ENCODE measurements at regions not wholly inside any gene's neighbourhood (a gene's known extent, or its start where the extent isn't known, plus 50 kb on each side); places are given as distances from the start of the nearest gene placed in this dataset.
"Not testable (repeated sequence)": the region's sequence is repeated elsewhere in the genome, so short reads cannot be mapped to it uniquely, and the experiment has no call there.

GRCh38 chr2:185674232-185674631 lies 64.4 kb upstream of the FSIP2 start:
- intact Hi-C loops (cut with DNase I): no loop called here
- 70% methylated on average over 1 of the region's 1 CpG for WGBS

GRCh38 chr2:185676316-185676715 lies 62.3 kb upstream of the FSIP2 start:
- Histone ChIP-seq H3K4me3 (no peak overlapping the region), H3K27me3 (replicated peaks; ENCODE audit: insufficient read depth) (no peaks in the 10 kb centered on the region), H3K36me3 (no peaks in the 10 kb centered on the region), H3K4me1 (replicated peaks) (no peaks in the 10 kb centered on the region), H3K27ac (no peak overlapping the region), H3K9me3 (no peaks in the 10 kb centered on the region)
- DNase-seq (ENCODE audit: low spot score): no peak
- no peak for TF ChIP-seq POLR2A (IDR thresholded peaks at IDR 0.05)
- TF ChIP-seq POLR2AphosphoS5 (IDR thresholded peaks at IDR 0.05): no peak
- TF ChIP-seq CTCF (IDR thresholded peaks at IDR 0.05): no peak
- 93% methylated on average over 2 of the region's 2 CpGs for WGBS
- intact Hi-C loops (cut with DNase I): no loop called here

More at GRCh38 chr2:185674232-185674631, 64.4 kb upstream of the FSIP2 start:
- no peak for DNase-seq (ENCODE audit: low spot score)
- no peaks in the 10 kb centered on the region for H3K4me1 ChIP-seq (replicated peaks)
- no peak overlapping the region for H3K27ac ChIP-seq
- H3K9me3 ChIP-seq: no peaks in the 10 kb centered on the region
- no peaks in the 10 kb centered on the region for H3K36me3 ChIP-seq
- TF ChIP-seq POLR2AphosphoS5 (IDR thresholded peaks at IDR 0.05): no peak
- no peak for TF ChIP-seq POLR2A (IDR thresholded peaks at IDR 0.05)
- TF ChIP-seq CTCF (IDR thresholded peaks at IDR 0.05): no peak
- H3K27me3 ChIP-seq (replicated peaks; ENCODE audit: insufficient read depth): no peaks in the 10 kb centered on the region
- no peak overlapping the region for H3K4me3 ChIP-seq

GRCh38 chr2:185687001-185687400 lies 51.6 kb upstream of the FSIP2 start:
- H3K4me3 ChIP-seq; H3K27ac ChIP-seq; DNase-seq (ENCODE audit: low spot score); H3K36me3 ChIP-seq; intact Hi-C loops (cut with DNase I); H3K4me1 ChIP-seq (replicated peaks); H3K27me3 ChIP-seq (replicated peaks; ENCODE audit: insufficient read depth); H3K9me3 ChIP-seq: not testable (repeated sequence)
- 94% methylated on average over 3 of the region's 3 CpGs for WGBS

GRCh38 chr2:185687967-185688366 lies 50.6 kb upstream of the FSIP2 start:
- Histone ChIP-seq H3K27me3 (replicated peaks; ENCODE audit: insufficient read depth) (no peaks in the 10 kb centered on the region), H3K4me3 (no peak overlapping the region), H3K27ac (no peak overlapping the region), H3K4me1 (replicated peaks) (no peaks in the 10 kb centered on the region), H3K9me3 (no peaks in the 10 kb centered on the region), H3K36me3 (no peaks in the 10 kb centered on the region)
- no peak for DNase-seq (ENCODE audit: low spot score)
- intact Hi-C loops (cut with DNase I): no loop called here
- no peak for TF ChIP-seq CTCF (IDR thresholded peaks at IDR 0.05)
- TF ChIP-seq POLR2AphosphoS5 (IDR thresholded peaks at IDR 0.05): no peak
- TF ChIP-seq POLR2A (IDR thresholded peaks at IDR 0.05): no peak
- WGBS: 85% methylated on average over 7 of the region's 7 CpGs

Small RNA genes lying in the stretch of these regions (small RNA-seq; reads per million reads assigned to genes)
- 0 reads per million in 2 donors for gene RF00096

Measured in prostate gland (tissue), 2 donors.